Ishikawa (cell line): ENCODE measurements at regions not wholly inside any gene's neighbourhood (a gene's known extent, or its start where the extent isn't known, plus 50 kb on each side); places are given as distances from the start of the nearest gene placed in this dataset.

ENCODE experiments used
- CEBPB ChIP-seq: IDR thresholded peaks from 2 replicates; pipeline ENCODE4 v1.6.1; 2012
- CREB1 ChIP-seq: IDR thresholded peaks from 2 replicates; pipeline ENCODE4 v1.6.1; 2012; ENCODE audit warnings: low read depth
- EGR1 ChIP-seq: IDR thresholded peaks from 2 replicates; pipeline ENCODE4 v1.6.1; 2012
- EP300 ChIP-seq: IDR thresholded peaks from 2 replicates; pipeline ENCODE4 v1.6.1; 2012; ENCODE audit warnings: borderline replicate concordance
- FOXM1 ChIP-seq: IDR thresholded peaks from 2 replicates; pipeline ENCODE4 v1.6.1; 2012; ENCODE audit warnings: low read depth, borderline replicate concordance
- NFIC ChIP-seq: IDR thresholded peaks from 2 replicates; pipeline ENCODE4 v1.6.1; 2012
- RAD21 ChIP-seq: IDR thresholded peaks from 2 replicates; pipeline ENCODE4 v1.6.1; 2012; ENCODE audit warnings: low read depth
- TAF1 ChIP-seq: IDR thresholded peaks from 2 replicates; pipeline ENCODE4 v1.6.1; 2012; ENCODE audit warnings: low read depth, mild to moderate bottlenecking
- TCF12 ChIP-seq: IDR thresholded peaks from 2 replicates; pipeline ENCODE4 v1.6.1; 2012; ENCODE audit warnings: low read depth
- TEAD4 ChIP-seq: IDR thresholded peaks from 2 replicates; pipeline ENCODE4 v1.6.1; 2012
- YY1 ChIP-seq: IDR thresholded peaks from 2 replicates; pipeline ENCODE4 v1.6.1; 2012; ENCODE audit warnings: low read depth
- ZBTB7A ChIP-seq: IDR thresholded peaks from 2 replicates; pipeline ENCODE4 v1.6.1; 2012; ENCODE audit warnings: low read depth
- TF ChIP-seq, protein P1 (sequence below): IDR thresholded peaks from 2 replicates; pipeline ENCODE4 v1.6.1; 2012
- TF ChIP-seq, protein P2 (sequence below): IDR thresholded peaks from 2 replicates; pipeline ENCODE4 v1.6.1; 2012; ENCODE audit warnings: low read depth, mild to moderate bottlenecking
- TF ChIP-seq, protein P3 (sequence below): IDR thresholded peaks from 2 replicates; pipeline ENCODE4 v1.6.1; 2012

DNA sequence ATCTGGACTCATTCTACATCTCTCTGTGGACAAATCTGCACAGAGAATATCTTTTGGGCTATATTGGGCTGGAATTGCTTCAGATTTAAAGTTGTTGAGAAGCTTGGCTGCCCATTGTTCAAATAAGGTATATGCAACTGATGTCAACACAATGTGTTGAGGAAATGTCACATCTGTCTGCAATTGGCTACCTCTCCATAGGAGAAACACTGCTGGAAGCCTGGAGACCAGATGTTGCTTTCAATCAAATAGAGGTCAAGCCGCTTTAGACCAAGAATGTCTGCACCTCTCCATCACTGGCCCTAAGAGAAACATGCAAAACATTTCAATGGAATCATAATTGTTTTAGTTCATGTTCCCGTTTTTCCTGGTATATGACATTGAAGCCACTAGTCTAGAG, 720.2 kb downstream of the SLC4A3 start:
- TF ChIP-seq EP300: no peak
- no peak for TF ChIP-seq TAF1
- no peak for TF ChIP-seq ZBTB7A
- no peak for TF ChIP-seq EGR1
- TF ChIP-seq CEBPB: no peak

DNA sequence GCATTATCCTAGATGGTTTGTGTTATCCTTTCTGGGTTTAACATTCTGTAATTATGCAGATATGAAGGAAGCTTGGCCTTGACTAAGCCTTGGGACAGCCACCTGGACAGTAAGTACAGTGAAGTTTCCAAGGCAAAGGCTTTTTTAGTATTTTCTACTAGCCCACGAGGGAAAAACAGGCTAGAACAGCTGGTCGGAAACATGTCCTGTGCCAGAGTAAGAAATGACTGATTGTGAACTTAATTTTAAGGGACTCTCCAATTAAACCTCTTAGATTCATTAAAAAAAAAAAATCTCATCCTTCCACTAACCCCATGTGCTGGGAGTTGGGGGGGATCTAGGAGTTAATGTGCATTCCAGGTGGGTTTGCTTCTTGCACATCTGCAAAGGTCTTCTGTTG, 720.8 kb downstream of the SLC4A3 start:
- no peak for TF ChIP-seq FOXM1
- TF ChIP-seq TCF12: no peak
- TF ChIP-seq TAF1: no peak
- no peak for TF ChIP-seq CREB1
- no peak for TF ChIP-seq ZBTB7A
- TF ChIP-seq RAD21: no peak
- no peak for TF ChIP-seq CEBPB
- no peak for TF ChIP-seq YY1
- TF ChIP-seq, protein P1, sequence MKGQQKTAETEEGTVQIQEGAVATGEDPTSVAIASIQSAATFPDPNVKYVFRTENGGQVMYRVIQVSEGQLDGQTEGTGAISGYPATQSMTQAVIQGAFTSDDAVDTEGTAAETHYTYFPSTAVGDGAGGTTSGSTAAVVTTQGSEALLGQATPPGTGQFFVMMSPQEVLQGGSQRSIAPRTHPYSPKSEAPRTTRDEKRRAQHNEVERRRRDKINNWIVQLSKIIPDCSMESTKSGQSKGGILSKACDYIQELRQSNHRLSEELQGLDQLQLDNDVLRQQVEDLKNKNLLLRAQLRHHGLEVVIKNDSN: no peak
- TF ChIP-seq EP300: no peak
- TF ChIP-seq, protein P2, sequence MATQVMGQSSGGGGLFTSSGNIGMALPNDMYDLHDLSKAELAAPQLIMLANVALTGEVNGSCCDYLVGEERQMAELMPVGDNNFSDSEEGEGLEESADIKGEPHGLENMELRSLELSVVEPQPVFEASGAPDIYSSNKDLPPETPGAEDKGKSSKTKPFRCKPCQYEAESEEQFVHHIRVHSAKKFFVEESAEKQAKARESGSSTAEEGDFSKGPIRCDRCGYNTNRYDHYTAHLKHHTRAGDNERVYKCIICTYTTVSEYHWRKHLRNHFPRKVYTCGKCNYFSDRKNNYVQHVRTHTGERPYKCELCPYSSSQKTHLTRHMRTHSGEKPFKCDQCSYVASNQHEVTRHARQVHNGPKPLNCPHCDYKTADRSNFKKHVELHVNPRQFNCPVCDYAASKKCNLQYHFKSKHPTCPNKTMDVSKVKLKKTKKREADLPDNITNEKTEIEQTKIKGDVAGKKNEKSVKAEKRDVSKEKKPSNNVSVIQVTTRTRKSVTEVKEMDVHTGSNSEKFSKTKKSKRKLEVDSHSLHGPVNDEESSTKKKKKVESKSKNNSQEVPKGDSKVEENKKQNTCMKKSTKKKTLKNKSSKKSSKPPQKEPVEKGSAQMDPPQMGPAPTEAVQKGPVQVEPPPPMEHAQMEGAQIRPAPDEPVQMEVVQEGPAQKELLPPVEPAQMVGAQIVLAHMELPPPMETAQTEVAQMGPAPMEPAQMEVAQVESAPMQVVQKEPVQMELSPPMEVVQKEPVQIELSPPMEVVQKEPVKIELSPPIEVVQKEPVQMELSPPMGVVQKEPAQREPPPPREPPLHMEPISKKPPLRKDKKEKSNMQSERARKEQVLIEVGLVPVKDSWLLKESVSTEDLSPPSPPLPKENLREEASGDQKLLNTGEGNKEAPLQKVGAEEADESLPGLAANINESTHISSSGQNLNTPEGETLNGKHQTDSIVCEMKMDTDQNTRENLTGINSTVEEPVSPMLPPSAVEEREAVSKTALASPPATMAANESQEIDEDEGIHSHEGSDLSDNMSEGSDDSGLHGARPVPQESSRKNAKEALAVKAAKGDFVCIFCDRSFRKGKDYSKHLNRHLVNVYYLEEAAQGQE: no peak
- no peak for TF ChIP-seq EGR1
- TF ChIP-seq TEAD4: no peak

DNA sequence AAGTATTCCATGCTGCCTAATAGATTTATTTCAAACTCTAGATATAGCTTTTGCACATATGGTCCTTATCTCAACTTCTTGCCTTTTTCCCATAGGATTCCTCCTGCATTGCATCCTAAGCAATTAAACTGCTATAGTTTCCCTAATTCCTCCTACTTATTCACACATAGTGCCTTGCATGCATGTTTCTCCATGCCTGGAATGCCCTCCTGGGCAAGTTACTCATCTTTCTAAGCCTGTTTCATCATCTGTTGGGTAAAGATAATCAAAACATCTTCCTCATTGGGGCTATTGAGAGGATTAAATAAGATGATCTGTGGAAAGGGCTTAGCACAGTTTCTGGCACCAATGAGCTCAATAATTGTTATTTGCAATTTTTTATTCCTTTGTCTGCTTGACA, 726.5 kb downstream of the SLC4A3 start:
- TF ChIP-seq EGR1 (no peak), FOXM1 (no peak), TEAD4 (no peak), RAD21 (no peak), YY1 (no peak), CEBPB (no peak), EP300 (no peak), CREB1 (no peak), TAF1 (no peak), ZBTB7A (no peak), TCF12 (no peak), NFIC (no peak)
- TF ChIP-seq, protein P2: no peak
- TF ChIP-seq, protein P1: no peak
- TF ChIP-seq, protein P3, sequence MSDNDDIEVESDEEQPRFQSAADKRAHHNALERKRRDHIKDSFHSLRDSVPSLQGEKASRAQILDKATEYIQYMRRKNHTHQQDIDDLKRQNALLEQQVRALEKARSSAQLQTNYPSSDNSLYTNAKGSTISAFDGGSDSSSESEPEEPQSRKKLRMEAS: no peak

DNA sequence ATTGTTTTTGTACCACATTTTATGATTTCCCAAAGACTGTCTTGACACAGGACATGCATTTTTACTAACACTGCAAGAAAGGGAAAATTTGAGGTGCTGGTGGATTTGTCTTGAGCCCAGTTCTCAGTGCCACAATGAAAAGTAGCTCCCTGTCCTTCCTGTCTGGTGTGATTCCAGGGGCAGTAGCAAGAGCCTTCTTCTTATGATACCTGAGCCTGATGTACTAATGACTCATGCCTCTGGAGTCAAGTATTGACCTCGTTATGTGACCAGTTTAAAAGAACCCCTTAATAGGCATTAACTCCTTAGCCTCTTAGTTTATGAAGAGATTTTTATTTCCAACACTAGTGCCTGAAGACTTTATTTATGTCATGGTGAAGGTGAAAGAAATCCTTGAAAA, 728.6 kb downstream of the SLC4A3 start:
- TF ChIP-seq TCF12: no peak
- TF ChIP-seq NFIC: no peak
- no peak for TF ChIP-seq TEAD4
- TF ChIP-seq, protein P2: no peak
- TF ChIP-seq FOXM1: no peak
- TF ChIP-seq EGR1: no peak
- TF ChIP-seq, protein P3: no peak
- TF ChIP-seq CEBPB: no peak
- no peak for TF ChIP-seq RAD21
- TF ChIP-seq, protein P1: no peak

DNA sequence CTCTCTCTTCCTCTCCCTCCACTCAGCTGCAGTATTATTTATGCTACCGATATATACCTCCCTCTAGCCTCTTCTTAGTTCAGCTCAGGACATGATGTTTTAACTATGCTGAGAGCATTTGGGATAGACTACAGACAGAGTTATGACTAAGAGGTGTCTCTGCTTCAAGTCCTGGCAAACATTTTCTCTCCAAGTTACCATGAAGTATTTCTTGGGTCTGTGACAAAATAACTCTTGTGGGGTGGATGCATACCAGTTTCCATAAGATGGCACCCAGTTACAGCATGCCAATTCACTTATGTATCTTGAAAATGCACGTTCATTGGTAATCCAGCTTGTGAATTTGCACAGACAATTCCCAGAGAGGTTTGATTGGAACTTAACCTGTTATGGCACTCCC, 737.6 kb downstream of the SLC4A3 start:
- no peak for TF ChIP-seq TAF1
- TF ChIP-seq CREB1: no peak
- no peak for TF ChIP-seq NFIC
- no peak for TF ChIP-seq EP300
- TF ChIP-seq, protein P3: no peak
- TF ChIP-seq RAD21: no peak
- no peak for TF ChIP-seq TEAD4
- TF ChIP-seq, protein P2: no peak
- no peak for TF ChIP-seq FOXM1
- TF ChIP-seq CEBPB: no peak
- TF ChIP-seq, protein P1: no peak
- TF ChIP-seq YY1: no peak
- no peak for TF ChIP-seq ZBTB7A
- TF ChIP-seq TCF12: no peak
- TF ChIP-seq EGR1: no peak
